ENCODE measurements at regions not wholly inside any gene's neighbourhood (a gene's known extent, or its start where the extent isn't known, plus 50 kb on each side); places are given as distances from the start of the nearest gene placed in this dataset.
"Not testable (repeated sequence)": the region's sequence is repeated elsewhere in the genome, so short reads cannot be mapped to it uniquely, and the experiment has no call there.

- no peak for FAIRE-seq
Measured at GRCh38 chr2:11998218-11998617, 251.8 kb downstream of the LPIN1 start.

- no peak for FAIRE-seq
Measured at GRCh38 chr2:11998626-11999378, 252.4 kb downstream of the LPIN1 start.

GRCh38 chr2:12001621-12002020, 255.2 kb downstream of the LPIN1 start:
- FAIRE-seq = no peak

GRCh38 chr2:12002215-12002614, 255.8 kb downstream of the LPIN1 start:
- FAIRE-seq = no peak

- no peak for FAIRE-seq
Measured at GRCh38 chr2:12004713-12005112, 258.3 kb downstream of the LPIN1 start.

GRCh38 chr2:12005886-12006681, 259.7 kb downstream of the LPIN1 start:
- FAIRE-seq = no peak

GRCh38 chr2:12006850-12007249, 260.4 kb downstream of the LPIN1 start:
- no peak for FAIRE-seq

GRCh38 chr2:12007282-12007681, 260.9 kb downstream of the LPIN1 start:
- no peak for FAIRE-seq

- no peak for FAIRE-seq
Measured at GRCh38 chr2:12008425-12009061, 262.1 kb downstream of the LPIN1 start.

- FAIRE-seq = no peak
Measured at GRCh38 chr2:12009323-12009905, 263.0 kb downstream of the LPIN1 start.

GRCh38 chr2:12010059-12010458, 263.6 kb downstream of the LPIN1 start:
- no peak for FAIRE-seq

GRCh38 chr2:12010779-12011178, 264.3 kb downstream of the LPIN1 start:
- FAIRE-seq = no peak

GRCh38 chr2:12014088-12014960, 267.9 kb downstream of the LPIN1 start:
- no peak for FAIRE-seq

- FAIRE-seq = no peak
Measured at GRCh38 chr2:12017499-12018157, 271.2 kb downstream of the LPIN1 start.

- FAIRE-seq = not testable (repeated sequence)
Measured at GRCh38 chr2:12018726-12019125, 272.3 kb downstream of the LPIN1 start.

GRCh38 chr2:12020833-12021469, 274.5 kb downstream of the LPIN1 start:
- no peak for FAIRE-seq

- not testable (repeated sequence) for FAIRE-seq
Measured at GRCh38 chr2:12024197-12024907, 277.9 kb downstream of the LPIN1 start.

GRCh38 chr2:12027136-12027535, 280.7 kb downstream of the LPIN1 start:
- no peak for FAIRE-seq

- FAIRE-seq = no peak
Measured at GRCh38 chr2:12031866-12032265, 285.4 kb downstream of the LPIN1 start.

GRCh38 chr2:12032398-12032797, 286.0 kb downstream of the LPIN1 start:
- FAIRE-seq = no peak

All from endometrium (tissue), 2 donors.